ENCODE measurements at regions not wholly inside any gene's neighbourhood (a gene's known extent, or its start where the extent isn't known, plus 50 kb on each side); places are given as distances from the start of the nearest gene placed in this dataset.
"Not testable (repeated sequence)": the region's sequence is repeated elsewhere in the genome, so short reads cannot be mapped to it uniquely, and the experiment has no call there.

GRCh38 chr4:63063760-63064159 is 1345.5 kb downstream of the TECRL start:
- no peaks in the 10 kb centered on the region for H3K4me1 Mint-ChIP-seq (ENCODE audit: low read depth)
- no peaks in the 10 kb centered on the region for H3K36me3 Mint-ChIP-seq (ENCODE audit: insufficient read depth in 2 of 2)
- ATAC-seq (replicated peaks in 1 of 2), result no peak
- H3K9me3 Mint-ChIP-seq, result peaks cover 16 to 20% of the 10 kb centered on the region in 2 donors
- no peaks in the 10 kb centered on the region for H3K27me3 Mint-ChIP-seq (ENCODE audit: low read depth)
- H3K4me3 Mint-ChIP-seq, result no peak overlapping the region
- no peak overlapping the region for H3K27ac Mint-ChIP-seq
- DNase-seq, result no peak

GRCh38 chr4:63062891-63063290 is 1346.4 kb downstream of the TECRL start:
- H3K27me3 Mint-ChIP-seq (ENCODE audit: low read depth); ATAC-seq (replicated peaks in 1 of 2); H3K36me3 Mint-ChIP-seq (ENCODE audit: insufficient read depth in 2 of 2); H3K4me3 Mint-ChIP-seq; H3K4me1 Mint-ChIP-seq (ENCODE audit: low read depth); H3K27ac Mint-ChIP-seq; DNase-seq: not testable (repeated sequence)
- peaks cover 16 to 19% of the 10 kb centered on the region in 2 donors for H3K9me3 Mint-ChIP-seq

- Mint-ChIP-seq H3K4me1 (ENCODE audit: low read depth) (no peaks in the 10 kb centered on the region), H3K4me3 (no peak overlapping the region), H3K27ac (no peak overlapping the region), H3K27me3 (ENCODE audit: low read depth) (no peaks in the 10 kb centered on the region), H3K36me3 (ENCODE audit: insufficient read depth in 2 of 2) (peaks cover 2 to 3% of the 10 kb centered on the region in 2 donors), H3K9me3 (peaks cover 6 to 14% of the 10 kb centered on the region in 2 donors)
- DNase-seq (no peak), ATAC-seq (replicated peaks in 1 of 2) (no peak)
Measured at GRCh38 chr4:63049726-63050125, 1359.5 kb downstream of the TECRL start.

- Mint-ChIP-seq H3K4me3 (no peak overlapping the region), H3K4me1 (ENCODE audit: low read depth) (no peaks in the 10 kb centered on the region), H3K36me3 (ENCODE audit: insufficient read depth in 2 of 2) (peaks cover 2 to 3% of the 10 kb centered on the region in 2 donors), H3K27ac (no peak overlapping the region), H3K27me3 (ENCODE audit: low read depth) (no peaks in the 10 kb centered on the region), H3K9me3 (peaks cover 6 to 14% of the 10 kb centered on the region in 2 donors)
- no peak for DNase-seq
- ATAC-seq (replicated peaks in 1 of 2), result no peak
Measured at GRCh38 chr4:63049278-63049677, 1360.0 kb downstream of the TECRL start.

GRCh38 chr4:63036159-63036866 is 1372.9 kb downstream of the TECRL start:
- no peaks in the 10 kb centered on the region for H3K4me1 Mint-ChIP-seq (ENCODE audit: low read depth)
- no peaks in the 10 kb centered on the region for H3K36me3 Mint-ChIP-seq (ENCODE audit: insufficient read depth in 2 of 2)
- no peak for ATAC-seq (replicated peaks in 1 of 2)
- peaks cover 4 to 8% of the 10 kb centered on the region in 2 donors for H3K9me3 Mint-ChIP-seq
- no peak overlapping the region for H3K27ac Mint-ChIP-seq
- no peaks in the 10 kb centered on the region for H3K27me3 Mint-ChIP-seq (ENCODE audit: low read depth)
- no peak overlapping the region for H3K4me3 Mint-ChIP-seq
- no peak for DNase-seq

GRCh38 chr4:63029380-63029779 is 1379.9 kb downstream of the TECRL start:
- Mint-ChIP-seq H3K4me1 (ENCODE audit: low read depth) (no peaks in the 10 kb centered on the region), H3K4me3 (no peak overlapping the region), H3K27ac (no peak overlapping the region), H3K9me3 (peaks cover 3 to 9% of the 10 kb centered on the region in 2 donors), H3K27me3 (ENCODE audit: low read depth) (no peaks in the 10 kb centered on the region), H3K36me3 (ENCODE audit: insufficient read depth in 2 of 2) (no peaks in the 10 kb centered on the region)
- ATAC-seq (replicated peaks in 1 of 2) (no peak), DNase-seq (no peak)

GRCh38 chr4:63020661-63021060 is 1388.6 kb downstream of the TECRL start:
- Mint-ChIP-seq H3K36me3 (ENCODE audit: insufficient read depth in 2 of 2) (no peaks in the 10 kb centered on the region), H3K27ac (no peak overlapping the region), H3K4me3 (no peak overlapping the region), H3K4me1 (ENCODE audit: low read depth) (no peaks in the 10 kb centered on the region), H3K9me3 (peaks cover 7 to 12% of the 10 kb centered on the region in 2 donors), H3K27me3 (ENCODE audit: low read depth) (no peaks in the 10 kb centered on the region)
- no peak for ATAC-seq (replicated peaks in 1 of 2)
- DNase-seq, result no peak

GRCh38 chr4:63017300-63017699 is 1392.0 kb downstream of the TECRL start:
- Mint-ChIP-seq H3K9me3 (peaks cover 6 to 11% of the 10 kb centered on the region in 2 donors), H3K27me3 (ENCODE audit: low read depth) (no peaks in the 10 kb centered on the region), H3K4me3 (no peak overlapping the region), H3K4me1 (ENCODE audit: low read depth) (no peaks in the 10 kb centered on the region), H3K27ac (no peak overlapping the region), H3K36me3 (ENCODE audit: insufficient read depth in 2 of 2) (no peaks in the 10 kb centered on the region)
- no peak for ATAC-seq (replicated peaks in 1 of 2)
- DNase-seq, result no peak

GRCh38 chr4:62970846-62971245 is 1438.4 kb downstream of the TECRL start:
- H3K27me3 Mint-ChIP-seq (ENCODE audit: low read depth), result no peaks in the 10 kb centered on the region

GRCh38 chr4:62960415-62960814 is 1448.8 kb downstream of the TECRL start:
- no peak for DNase-seq
- no peaks in the 10 kb centered on the region for H3K36me3 Mint-ChIP-seq (ENCODE audit: insufficient read depth in 2 of 2)
- H3K27ac Mint-ChIP-seq, result no peak overlapping the region
- ATAC-seq (replicated peaks in 1 of 2), result no peak
- no peak overlapping the region for H3K4me3 Mint-ChIP-seq
- H3K4me1 Mint-ChIP-seq (ENCODE audit: low read depth), result no peaks in the 10 kb centered on the region
- no peaks in the 10 kb centered on the region for H3K27me3 Mint-ChIP-seq (ENCODE audit: low read depth)
- H3K9me3 Mint-ChIP-seq, result peaks cover 5% of the 10 kb centered on the region in 2 donors

More at GRCh38 chr4:62970846-62971245, 1438.4 kb downstream of the TECRL start:
- Mint-ChIP-seq H3K27ac (no peak overlapping the region), H3K9me3 (peaks cover 4 to 9% of the 10 kb centered on the region in 2 donors), H3K4me1 (ENCODE audit: low read depth) (no peaks in the 10 kb centered on the region), H3K4me3 (no peak overlapping the region), H3K36me3 (ENCODE audit: insufficient read depth in 2 of 2) (no peaks in the 10 kb centered on the region)
- DNase-seq, result no peak
- ATAC-seq (replicated peaks in 1 of 2), result no peak

GRCh38 chr4:62953752-62954151 is 1455.5 kb downstream of the TECRL start:
- H3K4me1 Mint-ChIP-seq (ENCODE audit: low read depth), result no peaks in the 10 kb centered on the region
- ATAC-seq (replicated peaks in 1 of 2), result no peak
- H3K36me3 Mint-ChIP-seq (ENCODE audit: insufficient read depth in 2 of 2), result no peaks in the 10 kb centered on the region
- H3K9me3 Mint-ChIP-seq, result peaks cover 8% of the 10 kb centered on the region in 2 donors
- no peak overlapping the region for H3K4me3 Mint-ChIP-seq
- H3K27ac Mint-ChIP-seq, result no peak overlapping the region
- DNase-seq, result no peak
- no peaks in the 10 kb centered on the region for H3K27me3 Mint-ChIP-seq (ENCODE audit: low read depth)

- Mint-ChIP-seq H3K9me3 (peaks cover 8% of the 10 kb centered on the region in 2 donors), H3K36me3 (ENCODE audit: insufficient read depth in 2 of 2) (no peaks in the 10 kb centered on the region), H3K4me3 (no peak overlapping the region), H3K4me1 (ENCODE audit: low read depth) (no peaks in the 10 kb centered on the region), H3K27ac (no peak overlapping the region), H3K27me3 (ENCODE audit: low read depth) (no peaks in the 10 kb centered on the region)
- DNase-seq, result no peak
- ATAC-seq (replicated peaks in 1 of 2), result no peak
Measured at GRCh38 chr4:62952366-62952765, 1456.9 kb downstream of the TECRL start.

- no peak overlapping the region for H3K4me3 Mint-ChIP-seq
- H3K27ac Mint-ChIP-seq, result no peak overlapping the region
- DNase-seq (no peak), ATAC-seq (replicated peaks in 1 of 2) (no peak)
- no peaks in the 10 kb centered on the region for H3K4me1 Mint-ChIP-seq (ENCODE audit: low read depth)
- H3K27me3 Mint-ChIP-seq (ENCODE audit: low read depth), result no peaks in the 10 kb centered on the region
- peaks cover 8 to 9% of the 10 kb centered on the region in 2 donors for H3K9me3 Mint-ChIP-seq
- H3K36me3 Mint-ChIP-seq (ENCODE audit: insufficient read depth in 2 of 2), result peaks cover 0 to 5% of the 10 kb centered on the region in 2 donors
Measured at GRCh38 chr4:62948108-62948507, 1461.1 kb downstream of the TECRL start.

- Mint-ChIP-seq H3K36me3 (ENCODE audit: insufficient read depth in 2 of 2) (peaks cover 0 to 5% of the 10 kb centered on the region in 2 donors), H3K4me3 (no peak overlapping the region), H3K4me1 (ENCODE audit: low read depth) (no peaks in the 10 kb centered on the region), H3K9me3 (peaks cover 19 to 20% of the 10 kb centered on the region in 2 donors), H3K27me3 (ENCODE audit: low read depth) (no peaks in the 10 kb centered on the region), H3K27ac (no peak overlapping the region)
- ATAC-seq (replicated peaks in 1 of 2) (no peak), DNase-seq (no peak)
Measured at GRCh38 chr4:62940229-62940628, 1469.0 kb downstream of the TECRL start.

Data from activated T-cell treated with anti-CD3 and anti-CD28 coated beads, Interleukin-2, amount 50 U/mL, for 72 hours (primary cell).